Breast epithelium (tissue), 4 donors: ENCODE measurements at regions not wholly inside any gene's neighbourhood (a gene's known extent, or its start where the extent isn't known, plus 50 kb on each side); places are given as distances from the start of the nearest gene placed in this dataset.

Experiments
- DNase-seq, 2 donors: peaks; one replicate each; pipeline ENCODE4 v3.0.0-alpha.2; 2019; ENCODE audit warnings: low spot score in 2 of 2
- H3K27ac ChIP-seq, 2 donors: fragments of 200-600 bp; sonication (generic) in 1 of 2; one replicate each; pipeline ENCODE4 v1.5.1; 2016 to 2019; ENCODE audit warnings: mild to moderate bottlenecking in 1 of 2
- H3K27me3 ChIP-seq, 2 donors: fragments of 200-600 bp; sonication (generic) in 1 of 2; one replicate each; pipeline versions ENCODE4 v1.5.1 to v1.6.0; 2017 to 2019; ENCODE audit warnings: control low read depth in 1 of 2, mild to moderate bottlenecking in 1 of 2
- H3K36me3 ChIP-seq: fragments of 200-600 bp; one replicate; pipeline ENCODE4 v1.5.1; 2019
- H3K4me1 ChIP-seq, 2 donors: fragments of 200-600 bp; sonication (generic); one replicate each; pipeline ENCODE4 v1.5.1; 2016 to 2019; ENCODE audit warnings: control low read depth in 1 of 2
- H3K4me3 ChIP-seq, 3 donors: fragments of 200-600 bp; sonication (generic); 1 replicate in 2 of 3; 2 replicates in 1 of 3; pipeline ENCODE4 v1.5.1; 2016 to 2019; ENCODE audit warnings: mild to moderate bottlenecking in 3 of 3, moderate library complexity in 2 of 3
- H3K9me3 ChIP-seq, 2 donors: fragments of 200-600 bp; sonication (generic) in 1 of 2; one replicate each; pipeline ENCODE4 v1.5.1; 2016 to 2019; ENCODE audit warnings: control low read depth in 1 of 2
- CTCF ChIP-seq, 3 donors: fragments of 450-650 bp; IDR thresholded peaks; one replicate each; pipeline ENCODE4 v1.5.1; 2016 to 2017; ENCODE audit warnings: antibody characterized with exemption in 3 of 3, mild to moderate bottlenecking in 3 of 3, moderate library complexity in 3 of 3
- POLR2A ChIP-seq: fragments of 450-650 bp; IDR thresholded peaks from one replicate; pipeline ENCODE4 v1.6.1; 2016; ENCODE audit warnings: antibody characterized with exemption, mild to moderate bottlenecking, moderate library complexity
- POLR2AphosphoS5 ChIP-seq, 3 donors: sonication (generic); formaldehyde crosslinking; IDR thresholded peaks; one replicate each; pipeline ENCODE4 v1.6.1; 2017; ENCODE audit warnings: antibody characterized with exemption in 3 of 3
- intact Hi-C: fragments of 100-400 bp; cut with DNase I; formaldehyde crosslinking; loops from one replicate; pipeline ENCODE4 v1.15.1; 2023; ENCODE audit warnings: low total_unique reads

DNA sequence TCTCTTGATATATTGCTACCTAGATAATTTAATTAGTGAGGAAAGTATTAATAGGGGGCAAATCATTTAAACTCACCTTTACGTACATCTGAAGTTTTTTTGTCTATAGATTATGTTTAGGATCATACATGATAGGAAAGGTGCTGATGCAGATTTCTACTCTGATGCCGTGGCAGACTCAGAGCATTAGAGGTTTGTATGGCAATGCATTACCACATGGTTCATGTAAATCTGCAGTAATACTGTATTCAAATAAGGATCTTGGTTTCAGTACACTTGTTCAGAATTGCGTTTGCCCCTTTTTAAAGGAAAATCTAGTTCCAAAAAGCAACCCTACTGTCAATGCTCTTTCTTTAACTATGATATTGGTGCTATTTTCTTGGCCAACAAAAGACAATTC lies 288.3 kb downstream of the PTPRC start:
- Histone ChIP-seq H3K9me3 (no peaks in the 10 kb centered on the region), H3K4me1 (no peaks in the 10 kb centered on the region), H3K27me3 (no peaks in the 10 kb centered on the region), H3K36me3 (no peaks in the 10 kb centered on the region), H3K4me3 (no peak overlapping the region), H3K27ac (no peak overlapping the region)
- intact Hi-C loops, result no loop called here
- TF ChIP-seq CTCF (IDR thresholded peaks at IDR 0.05), result no peak
- no peak for TF ChIP-seq POLR2AphosphoS5 (IDR thresholded peaks at IDR 0.05)
- TF ChIP-seq POLR2A, result no peak
- DNase-seq, result no peak

- TF ChIP-seq CTCF (IDR thresholded peaks at IDR 0.05), result no peak
- TF ChIP-seq POLR2AphosphoS5 (IDR thresholded peaks at IDR 0.05), result no peak
- TF ChIP-seq POLR2A, result no peak
- Histone ChIP-seq H3K9me3 (no peaks in the 10 kb centered on the region), H3K36me3 (no peaks in the 10 kb centered on the region), H3K27me3 (no peaks in the 10 kb centered on the region), H3K4me3 (no peak overlapping the region), H3K4me1 (no peaks in the 10 kb centered on the region), H3K27ac (no peak overlapping the region)
- no peak for DNase-seq
- intact Hi-C loops, result no loop called here
Measured at GRCh38 chr1:198929111-198929604, 290.3 kb downstream of the PTPRC start.

- H3K4me1 ChIP-seq, result no peaks in the 10 kb centered on the region
- no peaks in the 10 kb centered on the region for H3K36me3 ChIP-seq
- no peaks in the 10 kb centered on the region for H3K27me3 ChIP-seq
- intact Hi-C loops, result no loop called here
- no peak overlapping the region for H3K27ac ChIP-seq
- no peaks in the 10 kb centered on the region for H3K9me3 ChIP-seq
- no peak for TF ChIP-seq POLR2A
- TF ChIP-seq POLR2AphosphoS5 (IDR thresholded peaks at IDR 0.05), result no peak
- no peak for TF ChIP-seq CTCF (IDR thresholded peaks at IDR 0.05)
- peak overlapping the region; percentile 7 to 46 (median 14) for H3K4me3 ChIP-seq
- no peak for DNase-seq
Measured at GRCh38 chr1:198929961-198930599, 291.2 kb downstream of the PTPRC start.

GRCh38 chr1:198932351-198932991 lies 293.6 kb downstream of the PTPRC start:
- no peak overlapping the region for H3K27ac ChIP-seq
- no peaks in the 10 kb centered on the region for H3K27me3 ChIP-seq
- no peaks in the 10 kb centered on the region for H3K9me3 ChIP-seq
- no peak for DNase-seq
- H3K4me3 ChIP-seq, result peak overlapping the region in 2 of 3 donors; percentile 1 to 10
- no peaks in the 10 kb centered on the region for H3K4me1 ChIP-seq
- TF ChIP-seq CTCF (IDR thresholded peaks at IDR 0.05) (no peak), POLR2AphosphoS5 (IDR thresholded peaks at IDR 0.05) (no peak), POLR2A (no peak)
- H3K36me3 ChIP-seq, result no peaks in the 10 kb centered on the region
- intact Hi-C loops, result no loop called here

GRCh38 chr1:198933515-198934222 lies 294.8 kb downstream of the PTPRC start:
- intact Hi-C loops, result no loop called here
- Histone ChIP-seq H3K4me1 (no peaks in the 10 kb centered on the region), H3K27ac (no peak overlapping the region), H3K4me3 (no peak overlapping the region), H3K9me3 (no peaks in the 10 kb centered on the region), H3K27me3 (no peaks in the 10 kb centered on the region), H3K36me3 (no peaks in the 10 kb centered on the region)
- no peak for TF ChIP-seq POLR2A
- no peak for TF ChIP-seq POLR2AphosphoS5 (IDR thresholded peaks at IDR 0.05)
- TF ChIP-seq CTCF (IDR thresholded peaks at IDR 0.05), result no peak
- DNase-seq, result no peak
